ENCODE measurements at regions not wholly inside any gene's neighbourhood (a gene's known extent, or its start where the extent isn't known, plus 50 kb on each side); places are given as distances from the start of the nearest gene placed in this dataset.

GRCh38 chr5:30279237-30279636 lies 914.2 kb upstream of the CDH6 start:
- Mint-ChIP-seq H3K4me3 (no peak overlapping the region), H3K27ac (no peak overlapping the region), H3K36me3 (peaks cover 7% of the 10 kb centered on the region), H3K9me3 (peaks cover 14 to 29% of the 10 kb centered on the region in 2 donors), H3K4me1 (no peaks in the 10 kb centered on the region), H3K27me3 (ENCODE audit: low read depth in 2 of 2) (no peaks in the 10 kb centered on the region)
- 82% methylated on average over 1 of the region's 2 CpGs for WGBS (ENCODE audit: insufficient coverage)
- no peaks in the 10 kb centered on the region for H3K36me3 ChIP-seq (ENCODE audit: control insufficient read depth, insufficient read depth, low read length)
- no peak overlapping the region for H3K4me3 ChIP-seq (ENCODE audit: low read length)
- ATAC-seq (no peak), DNase-seq (no peak)
- no peaks in the 10 kb centered on the region for H3K27me3 ChIP-seq (ENCODE audit: control insufficient read depth, insufficient read depth, low read length)
- no peak for TF ChIP-seq CTCF (IDR thresholded peaks at IDR 0.05)
- intact Hi-C loops (cut with micrococcal nuclease) = no loop called here
- H3K4me1 ChIP-seq (ENCODE audit: control insufficient read depth, insufficient read depth, low read length) = no peaks in the 10 kb centered on the region
- H3K9me3 ChIP-seq (ENCODE audit: control insufficient read depth, insufficient read depth, low read length) = peaks cover 4% of the 10 kb centered on the region
- no peak overlapping the region for H3K27ac ChIP-seq (ENCODE audit: low read length)

DNA sequence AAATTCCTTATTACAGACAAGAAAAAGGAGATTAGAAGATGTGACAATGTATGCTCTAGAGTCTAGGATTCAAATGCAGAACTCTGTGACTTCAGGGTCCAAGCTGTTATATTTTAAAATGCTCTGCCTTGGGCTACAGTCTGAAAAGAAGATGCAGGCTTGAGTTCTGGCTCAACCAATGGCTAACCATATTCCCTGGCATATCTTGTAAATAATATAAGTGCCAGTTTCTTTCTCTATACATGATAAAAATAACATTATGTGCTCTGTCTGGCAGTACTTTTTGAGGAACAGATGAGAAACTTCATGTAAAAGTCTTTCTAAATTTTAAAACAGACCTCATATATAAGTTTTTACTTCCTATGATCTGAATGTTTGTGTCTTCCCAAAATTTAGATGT lies 926.5 kb upstream of the CDH6 start:
- H3K36me3 ChIP-seq (ENCODE audit: control insufficient read depth, insufficient read depth, low read length) = no peaks in the 10 kb centered on the region
- Mint-ChIP-seq H3K27ac (no peak overlapping the region), H3K36me3 (peaks cover 17% of the 10 kb centered on the region), H3K4me1 (no peaks in the 10 kb centered on the region), H3K9me3 (peaks cover 21% of the 10 kb centered on the region in 2 donors), H3K4me3 (no peak overlapping the region), H3K27me3 (ENCODE audit: low read depth in 2 of 2) (no peaks in the 10 kb centered on the region)
- TF ChIP-seq CTCF (IDR thresholded peaks at IDR 0.05) = no peak
- no peak overlapping the region for H3K27ac ChIP-seq (ENCODE audit: low read length)
- intact Hi-C loops (cut with micrococcal nuclease) = no loop called here
- H3K27me3 ChIP-seq (ENCODE audit: control insufficient read depth, insufficient read depth, low read length) = no peaks in the 10 kb centered on the region
- DNase-seq = no peak
- H3K4me3 ChIP-seq (ENCODE audit: low read length) = no peak overlapping the region
- peaks cover 13% of the 10 kb centered on the region for H3K9me3 ChIP-seq (ENCODE audit: control insufficient read depth, insufficient read depth, low read length)
- H3K4me1 ChIP-seq (ENCODE audit: control insufficient read depth, insufficient read depth, low read length) = no peaks in the 10 kb centered on the region
- no peak for ATAC-seq

- ATAC-seq (no peak), DNase-seq (no peak)
- Mint-ChIP-seq H3K27me3 (ENCODE audit: low read depth in 2 of 2) (no peaks in the 10 kb centered on the region), H3K4me1 (no peaks in the 10 kb centered on the region), H3K36me3 (peaks cover 13% of the 10 kb centered on the region), H3K9me3 (peaks cover 4 to 25% of the 10 kb centered on the region in 2 donors), H3K27ac (no peak overlapping the region), H3K4me3 (no peak overlapping the region)
- no peak for TF ChIP-seq CTCF (IDR thresholded peaks at IDR 0.05)
- H3K27ac ChIP-seq (ENCODE audit: low read length) = no peak overlapping the region
- no peaks in the 10 kb centered on the region for H3K27me3 ChIP-seq (ENCODE audit: control insufficient read depth, insufficient read depth, low read length)
- no peak overlapping the region for H3K4me3 ChIP-seq (ENCODE audit: low read length)
- no peaks in the 10 kb centered on the region for H3K4me1 ChIP-seq (ENCODE audit: control insufficient read depth, insufficient read depth, low read length)
- intact Hi-C loops (cut with micrococcal nuclease) = no loop called here
- no peaks in the 10 kb centered on the region for H3K36me3 ChIP-seq (ENCODE audit: control insufficient read depth, insufficient read depth, low read length)
- WGBS (ENCODE audit: insufficient coverage) = 84% methylated on average over 7 of the region's 7 CpGs
- peaks cover 17% of the 10 kb centered on the region for H3K9me3 ChIP-seq (ENCODE audit: control insufficient read depth, insufficient read depth, low read length)
Observed at GRCh38 chr5:30239331-30240022, 954.0 kb upstream of the CDH6 start.

GRCh38 chr5:30237189-30237588 lies 956.3 kb upstream of the CDH6 start:
- no peak overlapping the region for H3K27ac Mint-ChIP-seq
- H3K4me3 ChIP-seq (ENCODE audit: low read length) = no peak overlapping the region
- H3K9me3 Mint-ChIP-seq = peaks cover 5 to 27% of the 10 kb centered on the region in 2 donors
- no peaks in the 10 kb centered on the region for H3K27me3 ChIP-seq (ENCODE audit: control insufficient read depth, insufficient read depth, low read length)
- peaks cover 22% of the 10 kb centered on the region for H3K9me3 ChIP-seq (ENCODE audit: control insufficient read depth, insufficient read depth, low read length)
- no peaks in the 10 kb centered on the region for H3K4me1 ChIP-seq (ENCODE audit: control insufficient read depth, insufficient read depth, low read length)
- no peak for DNase-seq
- no peak overlapping the region for H3K27ac ChIP-seq (ENCODE audit: low read length)
- intact Hi-C loops (cut with micrococcal nuclease) = no loop called here
- peaks cover 17% of the 10 kb centered on the region for H3K36me3 Mint-ChIP-seq
- ATAC-seq = no peak
- no peak overlapping the region for H3K4me3 Mint-ChIP-seq
- no peaks in the 10 kb centered on the region for H3K36me3 ChIP-seq (ENCODE audit: control insufficient read depth, insufficient read depth, low read length)
- TF ChIP-seq CTCF (IDR thresholded peaks at IDR 0.05) = no peak
- no peaks in the 10 kb centered on the region for H3K4me1 Mint-ChIP-seq
- no CpG with 5 or more reads among the region's 2 CpGs for WGBS (ENCODE audit: insufficient coverage)
- no peaks in the 10 kb centered on the region for H3K27me3 Mint-ChIP-seq (ENCODE audit: low read depth in 2 of 2)
